ENCODE measurements at regions not wholly inside any gene's neighbourhood (a gene's known extent, or its start where the extent isn't known, plus 50 kb on each side); places are given as distances from the start of the nearest gene placed in this dataset.

GRCh38 chr4:27245216-27245615 is 384.6 kb downstream of the STIM2 start:
- H3K4me3 ChIP-seq (ENCODE audit: low read depth, low read length) = no peak overlapping the region
- no peak for TF ChIP-seq CTCF (IDR thresholded peaks at IDR 0.05; ENCODE audit: low read depth, low read length)

- no peak for TF ChIP-seq CTCF (IDR thresholded peaks at IDR 0.05; ENCODE audit: low read depth, low read length)
- H3K4me3 ChIP-seq (ENCODE audit: low read depth, low read length) = no peak overlapping the region
Measured at GRCh38 chr4:27248829-27249228, 388.2 kb downstream of the STIM2 start.

- TF ChIP-seq CTCF (IDR thresholded peaks at IDR 0.05; ENCODE audit: low read depth, low read length) = no peak
- H3K4me3 ChIP-seq (ENCODE audit: low read depth, low read length) = no peak overlapping the region
Measured at GRCh38 chr4:27251771-27252170, 391.1 kb downstream of the STIM2 start.

GRCh38 chr4:27267339-27267969 is 406.8 kb downstream of the STIM2 start:
- TF ChIP-seq CTCF (IDR thresholded peaks at IDR 0.05; ENCODE audit: low read depth, low read length) = no peak
- no peak overlapping the region for H3K4me3 ChIP-seq (ENCODE audit: low read depth, low read length)

- TF ChIP-seq CTCF (IDR thresholded peaks at IDR 0.05; ENCODE audit: low read depth, low read length) = no peak
- H3K4me3 ChIP-seq (ENCODE audit: low read depth, low read length) = no peak overlapping the region
Measured at GRCh38 chr4:27267970-27268355, 407.3 kb downstream of the STIM2 start.

- H3K4me3 ChIP-seq (ENCODE audit: low read depth, low read length) = no peak overlapping the region
- no peak for TF ChIP-seq CTCF (IDR thresholded peaks at IDR 0.05; ENCODE audit: low read depth, low read length)
Measured at GRCh38 chr4:27270435-27270834, 409.8 kb downstream of the STIM2 start.

GRCh38 chr4:27271555-27271954 is 410.9 kb downstream of the STIM2 start:
- TF ChIP-seq CTCF (IDR thresholded peaks at IDR 0.05; ENCODE audit: low read depth, low read length) = no peak
- H3K4me3 ChIP-seq (ENCODE audit: low read depth, low read length) = no peak overlapping the region

Data from WI38 (cell line).